K562 (cell line): ENCODE measurements at regions not wholly inside any gene's neighbourhood (a gene's known extent, or its start where the extent isn't known, plus 50 kb on each side); places are given as distances from the start of the nearest gene placed in this dataset.

ENCODE experiments used
- ATAC-seq: fragments of 200-7000 bp; cut with Tn5 transposase; 3 replicates; pipeline ENCODE4 v1.9.1; 2020; ENCODE audit warnings: moderate library complexity
- BruUV-seq: library from RNA; stranded (reverse); fragments of 400-500 nt; replicated peaks from 2 replicates; lab custom pipeline; 2021; lab: Mats Ljungman, UMichigan
- CTCF ChIA-PET: fragments of 300-600 bp; formaldehyde crosslinking; extraction: SDS; loops from one replicate; lab custom pipeline; 2021; ENCODE audit warnings: low intra/inter-chr PET ratio; lab: Yijun Ruan, JAX
- POLR2A ChIA-PET: fragments of 300-600, 350-650 bp; sonication (Branson Sonifier 250); formaldehyde crosslinking; extraction: SDS; loops from one replicate; lab custom pipeline; 2021; ENCODE audit warnings: antibody characterized with exemption, inconsistent platforms; lab: Yijun Ruan, JAX
- DNase-seq, 4 experiments: peaks; one replicate each; pipeline versions ENCODE4 v3.0.0 to v3.0.0-alpha.2; 2011 to 2018; ENCODE audit warnings: low spot score in 3 of 4, mixed read lengths in 3 of 4; ENCODE audit errors: extremely low read depth in 1 of 4
- FAIRE-seq: peaks from 2 replicates; lab custom pipeline; 2011; peaks lifted over from hg19 to GRCh38; lab: Jason Lieb, UNC
- H2AFZ ChIP-seq: 2 replicates; pipeline ENCODE4 v1.6.0; 2011; ENCODE audit warnings: low read depth, low read length, control low read depth, inconsistent platforms
- H3K27ac ChIP-seq: fragments of 200-600 bp; 3 replicates; pipeline ENCODE4 v1.8.0; 2011; ENCODE audit warnings: low read depth, mild to moderate bottlenecking, control low read depth, inconsistent platforms, low read length, moderate library complexity, mixed read lengths; ENCODE audit errors: extremely low read depth
- H3K27me3 ChIP-seq, 2 experiments: fragments of 300-600 bp in 1 of 2; 2 replicates in 1 of 2; 3 replicates in 1 of 2; pipeline versions ENCODE4 v1.6.0 to v1.8.0; 2011; ENCODE audit warnings: inconsistent platforms in 2 of 2, low read length in 2 of 2, mild to moderate bottlenecking in 1 of 2, mixed read lengths in 1 of 2, moderate library complexity in 1 of 2; ENCODE audit not compliant: control insufficient read depth in 2 of 2, insufficient read depth in 2 of 2
- H3K36me3 ChIP-seq: fragments of 300-600 bp; 3 replicates; pipeline ENCODE4 v1.8.0; 2011; ENCODE audit warnings: mild to moderate bottlenecking, low read length, inconsistent platforms; ENCODE audit not compliant: control insufficient read depth, insufficient read depth
- H3K4me1 ChIP-seq, 2 experiments: fragments of 200-600 bp in 1 of 2; replicated peaks in 1 of 2; 2 replicates in 1 of 2; 3 replicates in 1 of 2; pipeline versions ENCODE4 v1.5.1 to v1.8.0; 2011; ENCODE audit warnings: inconsistent platforms in 2 of 2, low read length in 2 of 2, mild to moderate bottlenecking in 1 of 2, mixed read lengths in 1 of 2, moderate library complexity in 1 of 2; ENCODE audit not compliant: control insufficient read depth in 2 of 2, insufficient read depth in 2 of 2
- H3K4me2 ChIP-seq: 2 replicates; pipeline ENCODE4 v1.6.1; 2011; ENCODE audit warnings: low read length, control low read depth, inconsistent platforms, mixed read lengths; ENCODE audit not compliant: insufficient read depth
- H3K4me3 ChIP-seq: fragments of 200-600 bp; sonication (generic), shearing (Covaris generic); 2 replicates; pipeline ENCODE4 v1.5.1; 2016; ENCODE audit warnings: control low read depth, inconsistent platforms
- H3K79me2 ChIP-seq: fragments of 200-600 bp; 3 replicates; pipeline ENCODE4 v1.8.0; 2011; ENCODE audit warnings: low read length, inconsistent platforms; ENCODE audit not compliant: control insufficient read depth, insufficient read depth
- H3K9ac ChIP-seq, 2 experiments: 2 replicates each; pipeline versions ENCODE4 v1.6.0 to v1.6.1; 2011; ENCODE audit warnings: low read depth in 2 of 2, low read length in 2 of 2, control low read depth in 1 of 2, inconsistent platforms in 1 of 2, mild to moderate bottlenecking in 1 of 2, mixed read lengths in 1 of 2; ENCODE audit not compliant: insufficient read depth in 1 of 2
- H3K9me1 ChIP-seq: one replicate; pipeline ENCODE4 v1.6.0; 2011; ENCODE audit warnings: inconsistent platforms, mild to moderate bottlenecking, low read length, moderate library complexity; ENCODE audit not compliant: control insufficient read depth, insufficient read depth
- H3K9me3 ChIP-seq: replicated peaks from 2 replicates; pipeline ENCODE4 v1.5.1; 2011; ENCODE audit warnings: low read depth, low read length, inconsistent platforms; ENCODE audit not compliant: control insufficient read depth, insufficient read depth
- H4K20me1 ChIP-seq: replicated peaks from 2 replicates; pipeline ENCODE4 v1.6.1; 2011; ENCODE audit warnings: low read length, inconsistent platforms, mixed read lengths; ENCODE audit not compliant: control insufficient read depth, insufficient read depth
- ASH1L ChIP-seq: fragments of 450-650 bp; IDR thresholded peaks from 2 replicates; pipeline ENCODE4 v1.6.1; 2018; ENCODE audit warnings: borderline replicate concordance, mild to moderate bottlenecking, low read depth; ENCODE audit not compliant: partially characterized antibody
- CCAR2 ChIP-seq: fragments of 200-400 bp; formaldehyde crosslinking; IDR thresholded peaks from 2 replicates; pipeline ENCODE4 v1.6.1; 2017; ENCODE audit warnings: mild to moderate bottlenecking, low read depth, low read length
- EGR1 ChIP-seq: fragments of 450-650 bp; conservative IDR thresholded peaks from 2 replicates; pipeline ENCODE4 v1.6.1; 2017; ENCODE audit warnings: mild to moderate bottlenecking
- GTF2A2 ChIP-seq: IDR thresholded peaks from 2 replicates; pipeline ENCODE4 v1.6.1; 2016; ENCODE audit warnings: mild to moderate bottlenecking, missing genetic modification characterization, missing compliant biosample characterization
- NCOA1 ChIP-seq: fragments of 450-650 bp; IDR thresholded peaks from 2 replicates; pipeline ENCODE4 v1.6.1; 2016; ENCODE audit warnings: low read depth
- NCOA2 ChIP-seq, 2 experiments: fragments of 450-650 bp; IDR thresholded peaks; 2 replicates each; pipeline ENCODE4 v1.6.1; 2018; ENCODE audit warnings: mild to moderate bottlenecking in 2 of 2, moderate library complexity in 1 of 2; ENCODE audit not compliant: partially characterized antibody in 2 of 2
- WGBS: fragments of 100-300 bp; shearing (Covaris generic); methylation state at CpG from one replicate; pipeline ENCODE4 v1.1.6; 2016; ENCODE audit warnings: low coverage, mixed read lengths; ENCODE audit not compliant: insufficient coverage; ENCODE audit errors: missing lambda C conversion rate; 5-methylcytosine and 5-hydroxymethylcytosine counted together
- in situ Hi-C: fragments of 300-500 bp; cut with MboI; formaldehyde crosslinking; loops from 4 replicates; pipeline ENCODE4 v1.15.0; 2018; ENCODE audit warnings: inconsistent platforms, mixed read lengths
- intact Hi-C: fragments of 100-400 bp; cut with micrococcal nuclease; formaldehyde crosslinking; loops from 2 replicates; pipeline ENCODE4 v1.14.2; 2022

DNA sequence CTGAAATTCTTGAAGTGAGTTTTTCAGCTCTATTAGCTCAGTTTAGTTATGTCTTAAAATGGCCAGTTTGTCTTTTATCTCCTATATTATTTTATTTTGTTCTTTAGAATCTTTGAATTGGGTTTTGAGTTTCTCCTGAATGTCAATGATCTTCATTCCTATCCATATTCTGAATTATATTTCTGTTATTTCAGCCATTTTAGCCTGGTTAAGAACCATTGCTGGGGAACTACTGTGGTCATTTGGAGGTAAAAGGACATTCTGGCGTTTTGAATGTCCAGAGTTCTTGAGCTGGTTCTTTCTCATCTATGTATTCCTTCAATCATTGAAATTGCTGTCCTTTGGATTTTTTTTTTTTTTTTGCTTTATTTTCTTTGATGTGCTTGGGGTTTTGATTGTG is 203.9 kb upstream of the HS3ST4 start (continued):
- TF ChIP-seq EGR1 = no peak
- TF ChIP-seq, all 486 proteins: peak for 0

DNA sequence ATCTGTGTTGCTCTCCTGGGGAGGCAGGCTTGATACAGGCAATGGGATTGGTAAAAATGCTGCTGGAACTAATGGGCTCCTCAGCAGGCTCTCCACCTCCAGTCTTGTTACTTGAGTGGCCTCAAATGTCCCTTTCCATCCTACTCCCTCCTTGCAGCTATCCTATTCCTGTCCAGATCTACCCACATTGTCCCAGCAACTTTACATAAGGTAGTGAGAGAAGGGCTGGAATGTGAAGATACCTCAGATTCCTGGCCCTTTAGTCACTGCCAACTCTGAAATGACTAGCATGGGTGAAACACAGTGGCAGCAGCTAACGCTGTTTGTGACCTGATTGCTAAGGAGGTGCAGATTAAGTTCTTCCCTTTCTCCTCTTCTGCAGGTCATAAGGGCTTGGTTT is 210.1 kb upstream of the HS3ST4 start:
- no TSS peak for BruUV-seq
- in situ Hi-C loops = no loop called here
- no peaks in the 10 kb centered on the region for H3K4me1 ChIP-seq
- H4K20me1 ChIP-seq = no peaks in the 10 kb centered on the region
- FAIRE-seq (no peak), ATAC-seq (no peak), DNase-seq (no peak)
- no peaks in the 10 kb centered on the region for H3K36me3 ChIP-seq
- CTCF ChIA-PET = no interaction called here
- H3K9ac ChIP-seq = no peak overlapping the region
- intact Hi-C loops = no loop called here
- no peaks in the 10 kb centered on the region for H3K9me3 ChIP-seq
- H2AFZ ChIP-seq = no peak overlapping the region
- H3K4me3 ChIP-seq = no peak overlapping the region
- H3K27me3 ChIP-seq = no peaks in the 10 kb centered on the region; a peak in 1 of 5 replicates
- no peak overlapping the region for H3K27ac ChIP-seq
- H3K9me1 ChIP-seq = no peaks in the 10 kb centered on the region
- H3K4me2 ChIP-seq = no peak overlapping the region
- POLR2A ChIA-PET = no interaction called here
- no peaks in the 10 kb centered on the region for H3K79me2 ChIP-seq
- WGBS = 0% methylated on average over 1 of the region's 1 CpG
- no peak for TF ChIP-seq NCOA2 (IDR thresholded peaks at IDR 0.05; ENCODE audit: partially characterized antibody in 2 of 2)
- TF ChIP-seq NCOA1 = no peak
- TF ChIP-seq, all 486 proteins: peak for 0

DNA sequence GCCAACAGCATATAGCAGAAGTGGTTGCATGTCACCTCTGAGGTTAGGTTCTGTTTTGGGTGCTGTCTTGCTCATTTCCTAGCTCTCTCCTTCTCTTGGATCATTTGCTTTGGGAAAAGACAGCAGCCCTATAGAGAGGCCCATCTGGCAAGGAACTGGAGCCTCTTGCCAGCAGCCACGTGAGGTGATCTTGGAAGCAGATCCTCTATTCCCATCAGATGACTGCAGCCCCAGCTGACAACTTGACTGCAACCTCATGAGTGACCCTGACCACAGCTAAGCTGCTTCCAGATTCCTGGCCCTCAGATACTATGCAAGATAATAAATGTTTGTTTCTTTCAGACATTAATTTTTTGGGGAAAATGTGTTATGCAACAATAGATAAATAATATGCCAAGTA is 213.3 kb upstream of the HS3ST4 start:
- FAIRE-seq (no peak), DNase-seq (no peak), ATAC-seq (no peak)
- Histone ChIP-seq H3K79me2 (no peaks in the 10 kb centered on the region), H3K9ac (no peak overlapping the region), H3K36me3 (no peaks in the 10 kb centered on the region), H2AFZ (no peak overlapping the region), H4K20me1 (no peaks in the 10 kb centered on the region), H3K9me1 (no peaks in the 10 kb centered on the region), H3K9me3 (no peaks in the 10 kb centered on the region), H3K4me1 (no peaks in the 10 kb centered on the region), H3K27me3 (no peaks in the 10 kb centered on the region; a peak in 1 of 5 replicates), H3K27ac (no peak overlapping the region), H3K4me3 (no peak overlapping the region), H3K4me2 (no peak overlapping the region)
- POLR2A ChIA-PET = interaction anchor here (0.6 kb wide), 1 partner anchor 47 kb away, joined by 3 read pairs; no protein-coding TSS in a partner anchor
- in situ Hi-C loops (no loop called here), intact Hi-C loops (no loop called here)
- BruUV-seq = no TSS peak
- CTCF ChIA-PET = no interaction called here
- TF ChIP-seq ASH1L (no peak), CCAR2 (no peak), GTF2A2 (tag) (no peak)
- WGBS = 0% methylated on average over 1 of the region's 1 CpG
